ENCODE measurements at regions not wholly inside any gene's neighbourhood (a gene's known extent, or its start where the extent isn't known, plus 50 kb on each side); places are given as distances from the start of the nearest gene placed in this dataset.

- TF ChIP-seq, protein P1, sequence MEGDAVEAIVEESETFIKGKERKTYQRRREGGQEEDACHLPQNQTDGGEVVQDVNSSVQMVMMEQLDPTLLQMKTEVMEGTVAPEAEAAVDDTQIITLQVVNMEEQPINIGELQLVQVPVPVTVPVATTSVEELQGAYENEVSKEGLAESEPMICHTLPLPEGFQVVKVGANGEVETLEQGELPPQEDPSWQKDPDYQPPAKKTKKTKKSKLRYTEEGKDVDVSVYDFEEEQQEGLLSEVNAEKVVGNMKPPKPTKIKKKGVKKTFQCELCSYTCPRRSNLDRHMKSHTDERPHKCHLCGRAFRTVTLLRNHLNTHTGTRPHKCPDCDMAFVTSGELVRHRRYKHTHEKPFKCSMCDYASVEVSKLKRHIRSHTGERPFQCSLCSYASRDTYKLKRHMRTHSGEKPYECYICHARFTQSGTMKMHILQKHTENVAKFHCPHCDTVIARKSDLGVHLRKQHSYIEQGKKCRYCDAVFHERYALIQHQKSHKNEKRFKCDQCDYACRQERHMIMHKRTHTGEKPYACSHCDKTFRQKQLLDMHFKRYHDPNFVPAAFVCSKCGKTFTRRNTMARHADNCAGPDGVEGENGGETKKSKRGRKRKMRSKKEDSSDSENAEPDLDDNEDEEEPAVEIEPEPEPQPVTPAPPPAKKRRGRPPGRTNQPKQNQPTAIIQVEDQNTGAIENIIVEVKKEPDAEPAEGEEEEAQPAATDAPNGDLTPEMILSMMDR (IDR thresholded peaks at IDR 0.05; ENCODE audit: low read depth, low read length) = no peak
- H3K27me3 ChIP-seq (ENCODE audit: control insufficient read depth, insufficient read depth, low read length) = no peaks in the 10 kb centered on the region
- DNase-seq (ENCODE audit: low read depth, low spot score) = no peak
- CTCF ChIA-PET = no interaction called here
- POLR2A ChIA-PET = no interaction called here
- H3K4me3 ChIP-seq (ENCODE audit: low read depth, low read length) = no peak overlapping the region
- H3K9me3 ChIP-seq (ENCODE audit: control insufficient read depth, insufficient read depth, low read length) = no peaks in the 10 kb centered on the region
- H3K27ac ChIP-seq (ENCODE audit: low read depth, low read length) = no peak overlapping the region
Measured at GRCh38 chr17:33854596-33854995, 400.5 kb upstream of the CCL2 start.

DNA sequence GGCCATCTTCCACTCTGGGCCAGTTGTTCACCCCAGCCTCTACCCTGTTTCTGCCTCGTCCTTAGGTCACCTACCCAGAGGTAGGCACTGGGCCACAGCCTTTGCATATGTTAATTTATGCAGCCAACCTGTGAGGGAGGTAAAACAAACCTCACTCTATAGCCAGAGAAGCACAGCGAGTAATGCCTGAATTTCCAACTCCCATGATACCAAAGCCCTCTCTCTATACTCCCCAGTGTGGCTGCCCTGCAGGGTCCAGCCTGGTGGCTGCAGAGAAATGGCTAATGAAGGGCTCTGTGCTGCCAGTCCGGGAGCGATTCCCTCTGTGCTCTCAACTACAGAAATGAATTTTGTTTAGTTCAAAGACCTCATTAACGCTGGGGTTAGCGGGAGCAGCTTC, 397.0 kb upstream of the CCL2 start:
- Histone ChIP-seq H3K4me3 (ENCODE audit: low read depth, low read length) (no peak overlapping the region), H3K27me3 (ENCODE audit: control insufficient read depth, insufficient read depth, low read length) (no peaks in the 10 kb centered on the region), H3K27ac (ENCODE audit: low read depth, low read length) (no peak overlapping the region), H3K9me3 (ENCODE audit: control insufficient read depth, insufficient read depth, low read length) (no peaks in the 10 kb centered on the region)
- DNase-seq (ENCODE audit: low read depth, low spot score) = no peak
- TF ChIP-seq, protein P1 (IDR thresholded peaks at IDR 0.05; ENCODE audit: low read depth, low read length) = no peak
- ChIA-PET CTCF (no interaction called here), POLR2A (no interaction called here)

DNA sequence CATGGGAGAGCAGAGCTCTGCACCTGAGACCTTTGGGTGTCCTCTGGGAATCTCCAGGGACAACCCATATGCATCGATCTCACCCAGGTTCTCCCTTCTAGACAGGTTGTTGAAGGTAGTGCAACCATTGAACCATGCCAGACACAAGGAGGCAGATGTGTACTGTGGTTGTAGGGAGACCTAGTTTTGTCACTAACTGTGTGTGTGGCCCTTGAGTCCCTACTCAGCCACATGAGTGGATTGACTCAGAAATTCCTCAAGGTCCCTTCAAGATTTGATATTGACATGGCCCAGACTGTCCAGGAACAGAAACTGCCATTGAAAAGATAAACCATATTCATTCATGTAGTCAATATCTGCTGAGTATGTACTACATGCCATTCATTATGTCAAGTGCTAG, 396.4 kb upstream of the CCL2 start:
- TF ChIP-seq, protein P1 (IDR thresholded peaks at IDR 0.05; ENCODE audit: low read depth, low read length) = no peak
- H3K4me3 ChIP-seq (ENCODE audit: low read depth, low read length) = no peak overlapping the region
- H3K27ac ChIP-seq (ENCODE audit: low read depth, low read length) = no peak overlapping the region
- ChIA-PET CTCF (no interaction called here), POLR2A (no interaction called here)
- H3K27me3 ChIP-seq (ENCODE audit: control insufficient read depth, insufficient read depth, low read length) = no peaks in the 10 kb centered on the region
- H3K9me3 ChIP-seq (ENCODE audit: control insufficient read depth, insufficient read depth, low read length) = no peaks in the 10 kb centered on the region
- DNase-seq (ENCODE audit: low read depth, low spot score) = no peak

DNA sequence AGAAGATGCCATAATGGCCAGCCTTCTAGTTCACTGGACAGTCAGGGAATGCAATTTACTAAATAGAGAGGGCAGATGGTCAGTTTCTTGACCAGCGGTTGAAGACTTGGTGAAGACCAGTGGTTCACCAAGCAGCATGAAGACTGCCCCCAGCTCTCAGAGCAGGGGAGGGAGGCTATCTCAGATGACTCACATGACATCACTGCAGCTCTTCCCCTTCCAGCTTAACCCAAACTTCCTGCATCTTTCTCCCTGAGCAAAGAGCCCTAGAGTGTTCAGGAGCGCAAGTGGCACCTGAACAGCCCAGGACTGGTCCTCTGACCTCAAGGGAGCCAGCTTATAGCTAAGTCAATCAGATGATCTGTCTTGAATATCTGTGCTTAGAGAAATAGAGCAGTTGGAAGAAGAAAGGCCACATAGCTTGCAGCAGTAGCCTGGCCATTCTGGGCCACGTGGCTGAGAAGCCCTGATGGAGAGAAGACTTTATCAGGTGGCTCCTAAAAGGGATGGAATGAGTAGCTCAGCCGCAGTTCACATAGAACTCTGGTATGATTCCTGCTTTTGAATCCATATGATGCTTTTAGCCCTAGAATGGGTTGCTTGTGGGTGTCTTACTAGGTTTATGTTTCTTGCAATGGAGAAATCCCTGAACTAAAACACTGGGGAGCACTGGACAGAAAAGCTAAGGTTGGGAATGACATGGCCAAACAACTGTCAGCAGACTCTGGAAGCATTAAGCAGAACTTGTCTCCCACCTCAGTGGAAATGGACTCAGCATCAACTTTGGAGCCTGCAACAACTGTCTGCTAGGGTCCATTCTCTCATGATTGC, 392.1 kb upstream of the CCL2 start:
- no peaks in the 10 kb centered on the region for H3K9me3 ChIP-seq (ENCODE audit: control insufficient read depth, insufficient read depth, low read length)
- DNase-seq (ENCODE audit: low read depth, low spot score) = no peak
- TF ChIP-seq, protein P1 (IDR thresholded peaks at IDR 0.05; ENCODE audit: low read depth, low read length) = no peak
- no peak overlapping the region for H3K27ac ChIP-seq (ENCODE audit: low read depth, low read length)
- no peaks in the 10 kb centered on the region for H3K27me3 ChIP-seq (ENCODE audit: control insufficient read depth, insufficient read depth, low read length)
- H3K4me3 ChIP-seq (ENCODE audit: low read depth, low read length) = no peak overlapping the region
- POLR2A ChIA-PET = no interaction called here
- CTCF ChIA-PET = no interaction called here

- H3K9me3 ChIP-seq (ENCODE audit: control insufficient read depth, insufficient read depth, low read length) = no peaks in the 10 kb centered on the region
- TF ChIP-seq, protein P1 (IDR thresholded peaks at IDR 0.05; ENCODE audit: low read depth, low read length) = no peak
- no peak for DNase-seq (ENCODE audit: low read depth, low spot score)
- no peaks in the 10 kb centered on the region for H3K27me3 ChIP-seq (ENCODE audit: control insufficient read depth, insufficient read depth, low read length)
- no peak overlapping the region for H3K27ac ChIP-seq (ENCODE audit: low read depth, low read length)
- ChIA-PET CTCF (no interaction called here), POLR2A (no interaction called here)
- no peak overlapping the region for H3K4me3 ChIP-seq (ENCODE audit: low read depth, low read length)
Measured at GRCh38 chr17:33864758-33865229, 390.3 kb upstream of the CCL2 start.

All from AG04450 (cell line).